DMS 273 treated with DMSO at 0.1 percent for 48 hours (cell line): ENCODE measurements at regions not wholly inside any gene's neighbourhood (a gene's known extent, or its start where the extent isn't known, plus 50 kb on each side); places are given as distances from the start of the nearest gene placed in this dataset.

Experiments
- DNase-seq: peaks from one replicate; lab custom pipeline; 2025; lab: John Stamatoyannopoulos, UW

DNA sequence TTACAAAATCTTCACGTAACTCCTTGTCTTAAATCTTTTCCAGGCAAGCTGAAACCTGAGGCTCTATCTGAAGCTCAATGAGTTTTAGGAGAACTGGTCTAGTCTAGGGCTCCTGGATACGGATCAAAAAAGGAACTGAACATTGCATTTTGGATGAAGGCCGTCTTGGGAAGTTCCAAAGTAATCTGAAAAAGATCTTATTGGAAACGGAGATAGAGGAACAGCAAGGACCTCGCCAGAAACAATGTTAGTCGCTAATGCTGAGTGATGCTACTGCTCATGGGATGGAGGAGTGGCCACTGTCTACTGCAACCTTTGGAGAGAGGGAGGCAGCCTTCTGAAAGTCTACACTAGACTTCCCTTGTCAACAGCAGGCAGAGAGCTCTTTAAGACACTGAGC, 91.4 kb upstream of the ATXN1 start:
- DNase-seq, result no peak

- DNase-seq, result no peak
Measured at GRCh38 chr6:16851758-16852157, 90.5 kb upstream of the ATXN1 start.

DNA sequence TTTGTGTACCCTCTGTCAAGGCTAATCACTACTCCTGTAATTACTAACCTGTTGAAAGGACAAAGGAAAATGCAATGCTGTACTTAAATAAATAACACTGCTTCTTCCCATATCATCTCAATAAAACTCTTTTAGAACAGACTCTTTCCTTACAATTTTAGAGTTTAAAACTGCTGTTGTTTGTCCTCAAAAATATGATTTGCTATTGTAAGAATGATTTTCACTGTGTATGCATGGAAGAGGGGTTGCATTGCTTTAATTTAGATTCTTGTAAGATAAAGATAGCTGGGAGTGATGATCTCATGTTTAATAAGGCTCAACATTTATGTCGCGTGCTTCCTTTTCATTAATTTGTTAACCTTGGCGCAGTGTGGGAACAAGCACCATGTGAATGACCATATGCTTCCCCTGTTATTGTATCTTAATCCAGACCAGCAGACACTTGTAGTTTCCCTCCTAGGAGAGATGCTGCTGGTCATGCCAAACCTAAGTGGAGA, 89.8 kb upstream of the ATXN1 start:
- DNase-seq, result no peak

DNA sequence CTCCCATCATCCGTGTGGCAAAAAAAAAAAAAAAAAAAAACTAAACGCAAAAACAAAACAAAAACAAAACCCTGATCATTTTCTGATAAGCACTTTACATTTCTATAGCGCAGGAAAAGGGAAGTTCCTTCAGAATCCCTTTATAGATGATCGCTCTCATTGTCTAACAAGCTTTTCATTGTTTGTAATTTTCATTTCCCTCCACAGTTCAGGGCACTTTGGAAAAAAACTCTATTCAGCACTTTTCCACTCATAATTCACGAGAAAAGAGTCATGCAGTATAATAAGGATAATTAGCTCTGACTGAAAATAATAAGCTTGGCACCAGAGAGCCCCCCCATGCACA, 89.4 kb upstream of the ATXN1 start:
- DNase-seq, result no peak

DNA sequence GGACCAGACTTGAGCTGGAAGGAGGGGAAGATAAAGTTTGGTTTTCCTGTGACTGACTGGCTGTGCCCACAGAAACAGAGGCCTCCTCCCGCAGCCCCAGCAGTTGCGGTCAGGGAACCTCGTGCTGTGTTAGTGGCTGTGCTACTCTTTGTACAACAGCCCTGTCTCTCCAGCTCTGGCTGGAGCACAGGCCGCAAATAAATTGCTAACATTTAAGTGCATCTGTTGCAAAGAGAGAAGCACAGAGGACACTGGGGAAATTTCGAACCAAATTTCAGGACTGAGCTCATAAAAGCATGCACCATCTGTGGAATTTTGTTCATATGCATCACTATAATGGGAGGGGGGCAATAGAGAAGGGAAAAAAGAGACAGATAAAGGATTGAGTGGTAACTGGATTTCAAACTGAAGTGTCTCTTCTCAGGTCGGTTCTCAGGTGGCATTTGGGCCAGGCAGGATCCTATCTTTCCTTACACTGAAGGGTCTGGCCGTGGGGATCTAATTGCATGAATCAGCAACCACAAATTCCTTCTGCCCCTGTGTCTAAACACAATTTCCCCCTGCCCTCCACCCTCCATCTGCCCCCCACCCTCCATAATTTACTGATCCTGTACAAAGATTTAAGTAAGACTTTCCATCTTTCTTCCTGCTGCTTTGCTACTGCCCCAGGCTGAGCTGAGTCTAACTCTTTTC, 88.9 kb upstream of the ATXN1 start:
- DNase-seq, result no peak

GRCh38 chr6:16849280-16849987, 88.2 kb upstream of the ATXN1 start:
- no peak for DNase-seq

- DNase-seq, result no peak
Measured at GRCh38 chr6:16846399-16846778, 85.1 kb upstream of the ATXN1 start.

GRCh38 chr6:16844183-16844582, 82.9 kb upstream of the ATXN1 start:
- DNase-seq, result no peak

GRCh38 chr6:16842676-16843075, 81.4 kb upstream of the ATXN1 start:
- DNase-seq, result no peak

- DNase-seq, result no peak
Measured at GRCh38 chr6:16841241-16841640, 80.0 kb upstream of the ATXN1 start.

GRCh38 chr6:16840725-16841124, 79.5 kb upstream of the ATXN1 start:
- no peak for DNase-seq

DNA sequence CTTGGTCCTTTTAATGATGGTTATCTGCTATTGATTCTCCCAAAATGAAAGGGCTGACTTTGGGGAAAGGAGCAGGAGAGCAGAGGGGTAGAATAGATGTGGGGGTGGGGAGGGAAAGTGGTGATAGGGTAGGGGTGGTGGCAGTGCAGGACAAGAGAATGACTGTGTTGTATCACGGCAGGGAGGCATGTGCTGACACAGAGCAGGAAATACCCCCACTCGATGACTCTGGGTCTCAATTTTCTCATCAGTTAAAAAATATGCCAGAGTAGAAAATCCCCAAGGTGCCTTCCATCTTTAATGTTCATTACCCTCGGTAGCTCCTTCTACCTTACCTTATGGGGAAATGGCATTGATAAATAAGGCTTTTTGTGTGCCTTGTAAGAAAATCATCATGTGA, 79.0 kb upstream of the ATXN1 start:
- DNase-seq, result no peak

GRCh38 chr6:16839631-16840179, 78.4 kb upstream of the ATXN1 start:
- no peak for DNase-seq

DNA sequence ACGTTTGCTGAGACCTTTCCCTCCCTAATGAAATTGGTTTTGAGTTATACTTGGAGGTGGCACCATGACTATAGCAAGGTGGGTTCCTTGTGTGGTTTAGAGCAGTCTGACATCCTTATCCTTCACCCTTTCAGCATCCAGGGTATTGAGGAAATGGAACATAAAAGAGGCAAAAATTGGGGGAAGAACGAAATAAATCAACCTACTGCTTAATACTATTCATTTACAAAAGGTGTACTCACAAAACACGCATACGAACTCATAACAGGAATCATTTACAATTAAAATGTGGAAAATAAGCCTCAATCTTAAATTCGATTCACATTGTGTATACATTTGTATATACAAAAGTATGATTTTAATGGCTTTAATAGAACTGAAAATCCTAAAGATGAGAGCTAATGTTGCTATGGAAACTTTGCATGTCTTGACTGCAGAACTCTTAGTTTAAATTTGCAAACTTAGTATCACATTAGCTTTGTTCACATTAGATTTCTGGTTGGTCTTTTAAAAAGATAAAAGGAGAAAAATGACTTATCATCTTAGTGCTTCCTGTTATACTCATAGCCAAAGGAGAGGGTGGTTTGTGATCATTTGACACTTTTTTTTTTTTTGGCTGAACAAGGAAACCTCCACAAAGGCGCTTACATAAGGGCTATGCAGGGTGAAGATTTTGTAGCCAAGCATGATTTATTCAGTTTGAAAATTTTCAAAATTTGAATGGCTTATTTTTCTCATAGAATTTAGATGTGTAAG, 76.1 kb upstream of the ATXN1 start:
- DNase-seq, result no peak

- no peak for DNase-seq
Measured at GRCh38 chr6:16836144-16836981, 75.1 kb upstream of the ATXN1 start.

DNA sequence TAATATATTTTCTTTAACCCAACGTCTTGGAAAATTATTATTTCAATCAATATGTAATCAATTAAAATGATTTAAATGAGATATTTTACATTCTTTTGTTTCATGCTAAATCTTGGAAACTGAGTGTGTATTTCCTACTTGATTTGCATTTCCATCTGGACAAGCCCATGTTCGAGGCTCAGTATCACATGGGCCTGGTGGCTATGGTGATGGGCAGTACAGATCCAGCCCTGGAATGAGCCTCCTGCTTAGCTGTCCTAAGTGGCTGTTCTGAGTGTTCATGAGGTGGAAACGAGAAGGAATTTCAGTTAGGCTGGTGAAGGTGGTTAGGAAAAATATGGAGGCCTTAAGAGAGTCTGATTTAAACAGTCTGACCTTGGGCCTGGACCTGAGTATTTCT, 73.0 kb upstream of the ATXN1 start:
- DNase-seq, result no peak

- no peak for DNase-seq
Measured at GRCh38 chr6:16832721-16833120, 71.5 kb upstream of the ATXN1 start.

DNA sequence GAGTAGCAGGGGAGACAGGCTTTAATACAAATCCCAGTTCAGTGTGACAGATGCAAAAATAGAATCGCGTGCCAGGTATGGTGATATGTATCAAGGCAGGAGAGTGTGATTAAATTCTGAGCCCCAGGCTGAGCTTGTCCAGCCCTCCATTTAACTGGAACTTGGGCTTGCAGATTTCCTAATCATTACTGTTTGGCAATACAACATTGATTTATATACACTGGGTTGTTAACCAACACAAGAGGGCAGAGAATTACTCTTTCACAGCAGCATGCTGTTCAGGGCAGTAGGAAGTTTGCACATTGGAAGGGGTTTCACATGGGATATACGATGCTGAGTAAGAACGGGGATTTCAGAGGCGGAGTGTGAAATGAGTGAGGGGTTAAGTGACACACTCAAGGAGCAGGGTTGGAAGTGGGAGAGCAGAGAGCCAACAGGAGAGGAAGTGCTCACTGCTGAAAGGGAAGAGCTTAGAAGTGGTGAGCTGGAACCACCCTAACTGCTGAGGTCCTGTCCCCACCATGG, 70.8 kb upstream of the ATXN1 start:
- no peak for DNase-seq

DNA sequence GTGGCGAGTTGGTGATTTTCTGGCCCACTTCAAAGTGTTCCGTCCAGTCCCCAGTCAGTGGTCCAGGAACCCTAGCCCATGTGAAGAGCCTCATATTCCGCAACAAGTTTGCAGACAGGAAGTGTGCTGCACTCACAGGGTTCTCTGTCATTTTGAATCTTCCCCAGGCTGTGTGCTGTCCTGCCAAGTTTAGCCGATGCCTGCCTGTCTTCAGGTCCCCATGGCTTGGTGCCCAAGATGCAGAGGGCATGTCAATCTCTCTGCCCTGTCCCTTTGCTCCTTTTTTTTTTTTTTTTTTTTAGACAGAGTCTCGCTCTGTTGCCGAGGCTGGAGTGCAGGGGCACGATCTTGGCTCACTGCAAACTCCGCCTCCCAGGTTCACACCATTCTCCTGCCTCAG, 69.9 kb upstream of the ATXN1 start:
- DNase-seq, result no peak

- no peak for DNase-seq
Measured at GRCh38 chr6:16828058-16828457, 66.8 kb upstream of the ATXN1 start.

DNA sequence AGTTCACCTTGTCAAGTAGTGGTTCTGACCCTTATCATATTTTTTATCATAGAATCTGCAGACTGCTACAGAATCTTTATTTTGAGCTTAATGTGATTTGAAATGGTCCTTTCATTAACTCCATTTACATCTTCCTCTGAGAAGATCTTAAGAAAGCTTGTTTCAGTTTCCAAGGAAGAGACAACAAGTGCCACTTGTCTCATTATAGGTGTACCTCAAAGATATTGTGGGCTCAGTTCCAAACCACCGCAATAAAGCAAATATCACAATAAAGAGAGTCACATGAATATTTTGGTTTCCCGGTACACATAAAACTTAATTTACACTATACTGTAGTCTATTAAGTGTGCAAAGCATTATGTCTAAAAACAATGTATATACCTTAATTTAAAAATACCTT, 66.4 kb upstream of the ATXN1 start:
- DNase-seq, result no peak

GRCh38 chr6:16825784-16826183, 64.5 kb upstream of the ATXN1 start:
- DNase-seq, result no peak
